ENCODE measurements at regions not wholly inside any gene's neighbourhood (a gene's known extent, or its start where the extent isn't known, plus 50 kb on each side); places are given as distances from the start of the nearest gene placed in this dataset.
A peak's percentile ranks its signal among the peaks of the same experiment; 100 is the strongest.

DNA sequence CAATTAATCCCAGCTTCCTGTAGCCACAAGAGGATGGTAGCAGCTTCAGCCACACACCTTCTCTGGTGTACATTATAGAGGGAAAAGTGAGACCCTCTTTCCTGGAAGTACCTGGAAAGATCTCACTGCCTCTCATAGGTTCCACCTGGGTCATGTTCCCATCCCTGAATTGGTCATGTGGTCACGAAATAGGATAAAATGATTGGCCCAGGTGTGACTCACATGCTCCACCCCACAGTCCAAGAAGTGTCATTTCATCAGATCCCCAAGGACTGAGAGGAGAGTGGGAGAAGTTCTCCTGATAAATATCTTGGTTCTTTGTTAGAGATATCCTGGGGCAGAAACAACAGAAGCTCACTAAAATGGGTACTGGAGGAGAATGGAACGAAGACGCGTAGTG is 142.4 kb downstream of the QRSL1 start:
- DNase-seq (ENCODE audit: low read depth) = no peak

DNA sequence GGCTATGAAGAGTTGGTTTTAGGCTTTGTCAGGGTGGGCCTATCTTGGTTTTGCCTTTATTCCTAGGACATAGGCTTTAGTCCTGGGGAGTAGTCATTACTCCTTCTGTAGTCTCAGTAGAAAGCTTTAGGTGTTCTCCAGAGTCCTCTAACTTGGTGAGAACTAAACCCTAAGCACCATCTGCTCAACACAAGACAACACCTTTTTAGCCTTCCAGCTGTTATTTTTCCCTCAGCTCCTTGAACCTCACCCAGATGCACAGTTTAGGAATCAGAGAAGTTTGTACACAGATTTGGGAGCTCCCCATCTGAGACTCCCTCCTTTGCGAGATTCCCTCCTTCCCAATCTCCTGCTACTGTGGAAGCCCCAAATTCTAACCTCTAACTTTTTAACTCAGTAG is 141.3 kb downstream of the QRSL1 start:
- DNase-seq (ENCODE audit: low read depth) = no peak

DNA sequence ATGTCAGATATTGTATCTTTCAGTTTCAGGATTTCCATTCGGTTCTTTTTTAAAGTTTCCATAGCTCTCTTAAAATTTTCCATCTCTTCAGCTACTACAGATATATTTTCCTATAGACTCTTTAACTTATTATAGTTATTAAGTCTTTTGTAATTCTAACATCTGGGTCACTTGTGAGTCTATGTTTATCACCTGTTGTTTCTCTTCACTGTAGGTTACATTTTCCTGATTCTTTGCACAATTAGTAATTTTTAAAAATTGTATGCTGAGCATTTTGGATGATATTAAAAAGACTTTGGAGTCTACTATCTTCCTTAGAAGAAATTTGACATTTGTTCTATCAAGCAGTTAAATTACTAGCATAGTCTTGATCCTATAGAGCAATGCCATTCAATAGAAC is 140.7 kb downstream of the QRSL1 start:
- no peak for DNase-seq (ENCODE audit: low read depth)

DNA sequence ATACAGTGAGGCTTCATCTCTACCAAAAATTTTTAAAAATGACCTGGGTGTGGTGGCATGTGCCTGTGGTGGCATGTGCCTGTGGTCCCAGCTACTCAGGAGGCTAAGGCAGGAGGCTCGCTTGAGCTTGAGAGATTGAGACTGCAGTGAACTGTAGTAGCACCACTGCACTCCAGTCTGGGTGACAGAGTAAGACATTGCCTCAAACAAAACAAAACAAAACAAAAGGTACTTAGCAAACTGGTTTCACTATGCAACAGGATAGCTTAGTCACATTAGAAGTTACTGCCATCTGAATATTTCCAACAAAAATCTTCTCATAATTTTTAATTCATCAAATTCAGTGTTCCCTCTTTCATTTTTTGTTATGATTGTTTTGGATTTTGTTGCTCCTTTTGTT is 137.9 kb downstream of the QRSL1 start:
- no peak for DNase-seq (ENCODE audit: low read depth)

DNA sequence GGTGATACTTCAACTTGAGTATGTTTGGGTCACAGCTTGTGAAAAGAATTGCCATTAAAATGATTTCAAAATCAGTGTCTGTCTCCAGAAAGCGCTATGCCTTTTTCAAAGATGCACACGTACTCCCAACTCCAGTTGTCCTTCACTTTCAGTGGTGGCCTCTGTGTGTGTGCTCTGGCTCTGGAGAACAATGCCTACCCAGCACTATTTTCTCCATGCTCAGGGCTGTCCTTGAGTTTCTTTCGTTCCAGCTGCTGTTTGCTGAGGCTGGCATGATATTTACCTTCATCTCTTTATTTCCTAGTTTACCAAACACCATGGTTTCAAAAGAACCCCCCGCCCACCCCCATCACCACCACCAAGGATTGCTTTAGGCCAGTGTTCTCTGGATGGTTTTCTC is 136.8 kb downstream of the QRSL1 start:
- DNase-seq (ENCODE audit: low read depth) = no peak

DNA sequence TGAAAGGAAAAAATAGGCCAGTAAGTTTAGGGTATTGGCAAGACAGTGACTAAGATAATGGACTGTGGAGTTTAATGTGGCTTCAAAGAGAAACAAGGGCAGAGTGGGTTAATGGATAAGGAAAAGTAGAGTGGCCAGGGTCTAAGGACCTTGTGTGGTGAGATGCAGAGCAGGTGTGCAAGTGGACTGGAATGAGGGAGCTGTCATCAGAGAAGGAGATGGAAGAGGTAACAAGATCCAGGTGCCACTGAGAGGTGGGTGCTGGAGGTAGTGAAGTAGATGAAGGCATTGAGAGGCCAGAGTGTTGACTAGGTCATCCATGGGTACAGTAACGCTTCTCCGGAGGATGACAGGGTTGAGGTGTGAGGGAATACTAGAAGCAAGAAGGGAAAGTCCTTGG is 136.1 kb downstream of the QRSL1 start:
- no peak for DNase-seq (ENCODE audit: low read depth)

DNA sequence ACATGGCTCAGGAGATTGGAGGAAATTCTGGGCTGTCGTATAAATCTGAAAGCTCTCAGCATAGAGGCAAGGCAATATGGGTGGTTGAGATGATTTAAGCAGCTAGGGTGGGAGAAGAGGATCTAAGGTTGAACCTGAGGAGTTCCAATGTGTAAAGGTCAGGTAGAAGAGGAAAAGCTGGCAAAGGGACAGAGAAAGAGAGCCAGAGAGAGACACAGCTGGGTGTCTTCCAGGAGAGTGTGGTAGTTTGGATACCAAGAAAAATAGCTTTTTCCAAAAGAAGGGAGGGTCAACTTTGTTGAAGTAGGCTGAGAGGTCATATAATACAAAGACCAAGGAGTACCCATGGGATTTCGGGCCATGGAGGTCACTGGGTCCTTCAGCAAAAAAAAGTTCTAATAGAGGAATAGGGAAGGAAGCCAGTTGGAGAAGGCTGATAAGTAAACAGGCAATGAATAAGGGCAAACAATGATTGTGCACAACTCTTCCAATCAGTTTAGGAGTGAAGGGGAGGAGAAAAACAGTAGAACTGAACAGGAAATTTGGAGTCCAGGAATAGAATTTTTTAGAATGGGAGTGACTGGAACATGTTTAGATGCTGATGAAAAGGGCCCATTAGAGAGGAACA is 135.1 kb downstream of the QRSL1 start:
- no peak for DNase-seq (ENCODE audit: low read depth)

DNA sequence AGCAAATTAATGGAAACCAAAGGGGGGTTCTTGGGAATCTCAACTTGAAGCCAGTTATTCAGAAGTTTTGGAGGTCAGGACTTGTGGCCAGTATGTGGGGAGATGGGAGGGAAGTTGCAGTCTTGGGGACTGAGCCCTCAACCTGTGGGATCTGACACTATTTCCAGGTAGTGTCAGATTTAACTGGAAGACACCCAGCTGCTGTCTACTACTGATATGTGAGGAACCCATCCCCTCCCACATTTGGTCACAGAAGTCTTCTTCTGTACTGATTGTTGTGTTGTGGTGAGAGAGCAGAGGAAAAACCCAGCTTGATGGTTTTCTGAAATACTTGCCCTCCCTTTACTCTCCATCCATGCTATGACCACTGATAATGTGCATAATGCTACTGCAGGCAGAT is 134.0 kb downstream of the QRSL1 start:
- DNase-seq (ENCODE audit: low read depth) = no peak

DNA sequence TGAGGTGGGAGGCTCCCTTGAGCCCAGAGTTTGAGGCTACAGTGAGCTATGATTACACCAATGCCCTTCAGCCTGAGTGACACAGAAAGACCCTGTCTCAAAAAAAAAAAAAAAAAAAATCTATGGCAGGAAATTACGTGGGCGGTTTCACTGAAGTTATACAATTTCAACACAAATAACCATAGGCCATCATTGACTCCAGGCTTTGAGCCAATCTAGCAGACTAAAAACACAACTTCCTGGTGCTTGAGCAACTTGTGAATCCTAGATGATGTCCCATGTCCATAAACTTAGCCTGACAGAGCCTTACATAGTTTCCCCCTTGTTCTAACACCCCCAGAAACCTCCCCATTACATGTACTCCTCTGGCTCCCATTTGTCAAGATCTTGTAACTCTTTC is 131.8 kb downstream of the QRSL1 start:
- DNase-seq (ENCODE audit: low read depth) = no peak

DNA sequence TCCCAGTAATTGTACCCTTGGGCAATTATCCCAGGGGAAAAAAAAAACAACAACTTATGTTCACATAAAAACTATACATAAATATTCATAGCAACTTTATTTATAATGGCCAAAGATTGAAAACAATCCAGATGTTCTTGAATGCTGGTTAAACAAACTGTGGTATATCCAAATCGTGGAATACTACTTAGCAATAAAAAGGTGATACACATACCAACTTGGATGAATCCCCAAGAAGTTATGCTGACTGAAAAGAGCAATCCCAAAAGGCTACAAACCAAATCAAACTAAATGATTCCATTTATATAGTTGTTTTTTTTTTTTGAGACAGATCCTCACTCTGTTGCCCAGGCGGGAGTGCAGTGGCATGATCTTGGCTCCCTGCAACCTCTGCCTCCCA is 129.7 kb downstream of the QRSL1 start:
- DNase-seq (ENCODE audit: low read depth) = no peak

DNA sequence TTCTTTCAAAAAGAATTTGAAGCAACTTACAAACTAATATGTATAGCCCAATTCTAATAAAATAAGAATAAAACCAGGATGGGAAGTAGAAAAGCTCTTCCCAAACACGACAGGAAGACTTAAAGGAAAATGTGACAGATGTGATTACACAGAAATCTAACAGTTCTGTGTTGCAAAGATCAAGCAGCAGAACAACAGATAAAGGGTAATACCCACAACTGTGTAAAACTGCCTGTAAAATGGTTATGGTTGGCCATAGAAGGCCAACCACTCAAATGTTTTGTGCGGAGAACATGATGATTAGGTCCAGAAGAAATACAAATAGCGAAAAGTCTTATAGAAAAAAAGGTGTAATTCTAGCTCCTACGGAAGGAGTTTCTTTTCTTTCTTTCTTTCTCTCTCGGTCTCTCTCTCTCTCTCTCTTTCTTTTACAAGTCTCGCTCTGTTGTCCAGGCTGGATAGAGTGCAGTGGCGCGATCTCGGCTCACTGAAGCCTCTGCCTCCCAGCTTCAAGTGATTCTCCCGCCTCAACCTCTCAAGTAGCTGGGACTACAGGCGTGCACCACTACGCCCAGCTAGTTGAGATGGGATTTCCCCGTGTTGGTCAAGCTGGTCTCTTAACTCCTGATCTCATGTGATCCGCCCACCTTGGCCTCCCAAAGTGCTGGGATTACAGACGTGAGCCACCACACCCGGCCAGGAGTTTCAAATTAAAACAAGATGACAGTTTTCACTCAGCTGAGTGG is 128.5 kb downstream of the QRSL1 start:
- DNase-seq (ENCODE audit: low read depth) = no peak

DNA sequence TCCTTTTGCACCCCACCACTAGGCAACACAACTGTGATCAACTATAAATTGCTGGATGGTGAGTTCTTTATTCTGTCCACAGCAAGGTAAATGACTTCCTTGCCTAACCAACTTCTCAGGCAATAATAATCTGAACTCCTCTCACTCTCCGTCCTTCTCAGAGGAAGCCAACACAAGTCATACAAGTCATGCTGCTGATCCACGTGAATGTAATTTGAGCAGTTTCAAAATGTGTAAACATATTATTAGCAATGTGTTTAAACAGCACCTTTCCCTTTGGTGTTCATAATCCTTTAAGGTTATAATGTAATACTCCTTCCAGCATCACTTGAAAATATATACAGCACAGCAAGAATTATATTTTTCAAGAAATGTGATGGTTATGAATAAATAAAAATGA is 127.9 kb downstream of the QRSL1 start:
- no peak for DNase-seq (ENCODE audit: low read depth)

DNA sequence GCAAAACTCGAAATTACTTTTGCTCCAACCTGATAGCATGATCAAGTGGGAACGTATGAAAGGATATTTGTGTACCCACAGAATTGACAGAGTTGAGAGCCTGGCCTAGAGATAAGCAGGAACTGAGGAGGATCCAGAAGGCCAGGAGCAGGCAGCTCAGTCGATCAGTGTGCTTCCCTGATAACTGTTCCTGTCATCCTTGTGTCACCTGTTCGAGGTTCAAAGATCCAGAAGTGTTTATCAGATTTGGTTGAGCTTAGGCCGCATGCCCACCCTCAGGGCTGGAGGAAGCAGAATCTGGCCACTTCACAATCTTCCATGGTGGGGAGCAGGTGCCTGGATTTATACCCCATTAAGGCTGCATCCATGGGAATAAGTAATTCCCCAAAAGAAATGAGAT is 124.8 kb downstream of the QRSL1 start:
- DNase-seq (ENCODE audit: low read depth) = no peak

DNA sequence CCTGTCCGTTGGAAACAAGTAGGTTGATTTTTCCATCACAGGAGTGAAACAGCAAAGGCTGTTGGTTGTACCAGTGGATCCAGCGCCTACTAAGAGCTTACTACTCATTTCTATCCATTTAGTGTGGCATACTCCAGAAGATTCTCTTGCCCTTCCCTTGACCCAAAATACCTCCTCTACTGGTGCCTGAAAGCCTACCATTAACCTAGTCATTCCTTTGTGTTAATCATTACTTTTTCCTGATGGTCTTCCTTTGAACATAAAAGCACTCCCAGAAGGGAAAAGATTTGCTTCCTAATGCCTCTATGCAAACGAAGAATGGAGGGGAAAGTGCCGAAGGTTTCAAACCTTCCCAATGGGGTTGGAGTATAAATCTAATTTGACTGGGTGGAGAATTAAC is 123.3 kb downstream of the QRSL1 start:
- no peak for DNase-seq (ENCODE audit: low read depth)

DNA sequence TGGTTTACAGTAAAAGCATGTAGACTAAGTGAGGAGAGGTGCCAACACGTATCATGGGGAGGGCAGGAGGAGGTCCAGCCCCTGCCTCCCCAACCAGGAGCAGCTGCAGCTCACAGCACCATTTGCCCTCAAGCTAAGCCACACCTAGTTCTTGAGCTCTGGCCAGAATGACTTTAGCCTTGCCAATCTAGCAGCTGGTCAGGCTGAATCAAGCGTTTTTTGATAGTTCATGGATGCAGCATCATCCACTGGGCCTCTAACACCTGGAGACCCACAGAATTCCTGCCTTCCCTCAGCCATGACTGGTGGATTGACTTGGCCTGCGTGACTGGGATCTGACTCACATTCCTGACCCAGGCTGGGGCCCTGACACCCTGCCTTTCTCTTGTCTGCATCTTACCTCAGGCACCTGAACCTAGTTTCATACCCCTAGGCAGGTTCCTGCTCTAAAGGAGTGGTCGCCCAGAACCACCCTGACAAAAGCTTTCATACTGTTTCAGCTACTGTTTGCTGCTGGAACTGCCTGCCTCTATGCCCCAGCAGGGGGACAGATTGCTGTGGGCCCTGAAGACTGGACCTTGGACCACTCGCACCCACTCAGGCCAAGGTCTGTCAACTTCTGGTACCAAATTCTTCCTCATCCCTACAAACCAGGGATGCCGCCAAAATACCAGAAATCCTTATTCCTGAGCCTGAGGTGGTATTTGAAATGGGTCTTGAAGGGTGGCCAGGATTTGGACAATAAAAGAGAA is 122.3 kb downstream of the QRSL1 start:
- peak; percentile 41 for DNase-seq (ENCODE audit: low read depth)

DNA sequence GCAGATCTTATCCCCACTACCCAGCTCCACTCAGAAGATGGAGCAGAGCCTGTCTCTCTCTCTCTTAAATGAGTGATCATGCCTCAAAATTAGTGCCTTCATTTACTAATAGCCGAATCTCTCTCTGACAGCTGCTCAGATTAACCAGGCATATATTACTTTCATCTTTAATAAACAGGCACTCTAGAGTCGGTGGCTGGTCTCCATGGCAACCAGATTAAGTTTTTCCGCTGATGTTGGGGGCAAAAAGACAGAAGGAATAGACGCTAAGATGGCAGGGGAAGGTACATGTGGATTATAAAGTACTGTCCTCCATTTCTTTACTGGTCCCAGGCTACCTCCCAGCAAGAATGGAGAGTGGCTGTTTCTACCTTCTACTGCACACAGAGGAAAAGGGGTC is 121.6 kb downstream of the QRSL1 start:
- DNase-seq (ENCODE audit: low read depth) = no peak

DNA sequence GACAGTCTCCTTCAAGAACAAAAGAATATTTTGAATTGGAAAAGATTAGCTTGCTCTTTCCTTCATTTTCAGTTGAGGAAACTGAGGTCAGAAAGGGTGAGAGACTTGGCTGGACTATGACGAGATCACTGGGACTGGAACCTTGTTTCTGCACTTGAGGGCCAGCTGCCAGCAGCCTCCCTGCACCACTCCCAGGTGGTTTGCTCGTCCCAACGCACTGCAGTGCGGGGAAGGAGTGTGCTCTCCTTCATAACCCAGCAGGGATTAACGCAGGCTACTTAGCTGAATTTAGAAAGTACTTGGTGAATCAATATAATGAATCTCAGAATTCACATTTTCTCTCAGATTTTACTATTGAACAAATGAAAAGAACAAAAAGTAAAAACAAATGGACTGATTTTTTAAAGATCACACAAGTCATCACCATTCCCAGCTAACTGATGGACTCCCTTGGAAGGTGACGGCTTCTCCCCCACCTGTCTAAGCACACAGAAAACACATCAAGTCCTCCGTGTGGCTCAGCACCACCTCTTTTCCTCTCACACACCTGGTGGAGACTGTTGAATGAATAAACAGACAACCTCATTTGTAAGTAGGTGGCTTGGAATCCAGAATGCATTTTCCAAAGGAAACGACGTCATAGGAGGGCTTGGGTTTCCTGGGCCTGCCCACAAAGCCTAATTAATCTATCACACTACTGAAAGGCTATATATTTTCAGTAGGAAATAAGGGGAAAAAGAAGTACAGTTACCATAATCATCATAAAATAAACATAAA is 121.0 kb downstream of the QRSL1 start:
- DNase-seq (ENCODE audit: low read depth) = no peak

DNA sequence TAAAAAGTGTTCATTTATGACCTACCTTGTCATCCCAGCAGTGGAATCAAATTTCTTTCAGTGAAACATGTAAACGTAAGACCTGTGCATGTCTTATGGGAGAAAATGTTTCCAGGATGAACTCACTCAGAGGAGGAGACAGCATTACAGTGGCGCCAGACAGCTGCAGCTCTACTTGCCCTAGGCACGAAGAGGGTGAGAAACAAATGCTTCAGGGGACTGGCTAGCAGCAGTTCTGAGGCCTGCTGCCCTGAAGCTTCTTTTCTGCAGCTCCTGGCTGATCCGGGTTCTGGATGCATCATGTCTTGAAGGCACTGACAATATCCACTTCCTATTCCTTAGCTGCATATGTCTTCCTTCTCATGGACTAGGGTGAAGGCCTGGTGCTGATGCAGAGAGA is 120.2 kb downstream of the QRSL1 start:
- no peak for DNase-seq (ENCODE audit: low read depth)

DNA sequence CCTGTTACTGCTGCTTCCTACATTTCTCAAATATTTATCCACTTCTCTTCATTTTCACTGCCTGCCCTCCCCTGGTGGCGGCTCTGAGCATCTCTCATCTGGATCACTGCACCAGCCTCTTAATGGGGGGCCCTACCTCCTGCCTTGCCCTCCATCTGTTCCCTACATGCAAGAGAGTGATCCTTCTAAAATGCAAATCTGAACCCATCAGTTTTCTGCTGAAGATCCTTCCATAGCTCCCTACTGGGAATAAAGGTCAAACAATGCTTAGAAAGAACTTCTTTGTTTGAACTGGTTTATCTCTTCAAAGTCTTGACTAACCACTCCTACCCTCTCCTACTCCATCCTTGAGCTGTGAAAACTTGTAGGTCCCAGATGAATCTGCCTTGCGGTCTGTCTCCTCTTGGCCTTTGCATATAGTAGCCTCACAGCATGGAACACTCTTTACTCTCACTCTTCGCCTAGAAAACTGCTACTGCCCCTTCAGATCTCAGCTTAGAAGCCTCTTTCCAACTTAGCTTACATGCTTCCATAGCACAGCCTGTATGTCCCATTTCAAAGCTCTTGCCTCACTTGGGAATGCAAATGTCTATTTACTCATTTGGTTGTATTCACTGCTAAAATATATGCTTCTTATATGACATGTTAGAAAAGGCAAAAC is 119.3 kb downstream of the QRSL1 start:
- no peak for DNase-seq (ENCODE audit: low read depth)

DNA sequence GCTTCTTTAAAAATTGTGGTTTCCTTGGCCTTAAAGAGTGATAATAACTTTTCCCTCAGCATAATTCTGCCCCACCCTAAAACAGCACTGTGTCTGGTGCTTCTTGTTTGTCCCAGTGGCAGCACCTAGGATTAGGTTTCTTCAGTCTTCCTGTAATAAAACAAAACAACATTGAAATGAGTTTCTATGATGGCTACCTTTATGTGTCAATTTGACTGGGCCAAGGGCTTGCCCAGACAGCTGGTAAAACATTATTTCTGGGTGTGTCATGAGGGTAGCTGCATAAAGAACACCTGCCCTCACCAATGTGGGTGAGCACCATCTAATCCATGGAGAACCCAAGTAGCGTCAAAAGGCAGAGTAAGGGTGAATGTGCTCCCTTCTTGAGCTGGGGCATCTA is 117.8 kb downstream of the QRSL1 start:
- no peak for DNase-seq (ENCODE audit: low read depth)

DNA sequence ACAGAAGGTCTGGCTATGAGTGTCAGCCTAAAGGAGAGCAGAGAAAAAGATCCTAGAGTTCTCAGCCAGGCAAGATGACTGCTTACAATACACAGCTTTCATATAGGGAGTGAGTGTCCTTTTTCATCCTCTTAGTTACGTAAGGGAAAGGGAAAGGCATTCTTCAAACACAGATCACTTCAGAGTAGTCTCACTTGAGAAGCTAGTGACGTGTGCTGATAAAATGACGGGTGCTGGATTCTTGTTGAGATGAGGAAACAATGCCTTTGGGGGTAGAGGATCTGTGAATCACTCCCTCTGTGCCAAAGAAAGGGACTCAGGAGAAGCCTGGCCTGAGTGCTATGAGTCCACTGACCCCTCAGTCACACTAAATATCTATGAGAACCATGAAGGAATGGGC is 117.3 kb downstream of the QRSL1 start:
- DNase-seq (ENCODE audit: low read depth) = peak; percentile 84
